ENCODE measurements at regions not wholly inside any gene's neighbourhood (a gene's known extent, or its start where the extent isn't known, plus 50 kb on each side); places are given as distances from the start of the nearest gene placed in this dataset.

- Histone ChIP-seq H3K27ac (ENCODE audit: low read length) (no peak overlapping the region), H3K4me1 (ENCODE audit: insufficient read depth, low read length) (no peaks in the 10 kb centered on the region), H3K79me2 (ENCODE audit: insufficient read depth, low read length) (no peaks in the 10 kb centered on the region), H2AFZ (ENCODE audit: low read depth, low read length) (no peak overlapping the region), H3K4me3 (ENCODE audit: low read depth in 1 of 2, low read length in 2 of 2) (no peak overlapping the region), H3K27me3 (ENCODE audit: insufficient read depth, low read length, poor library complexity) (no peaks in the 10 kb centered on the region), H3K9me3 (ENCODE audit: insufficient read depth, low read length, severe bottlenecking) (no peaks in the 10 kb centered on the region), H3K9ac (ENCODE audit: low read depth, low read length) (no peak overlapping the region), H4K20me1 (ENCODE audit: insufficient read depth, low read length) (no peaks in the 10 kb centered on the region), H3K4me2 (ENCODE audit: insufficient read depth, low read length) (no peak overlapping the region), H3K36me3 (ENCODE audit: insufficient read depth, low read length) (no peaks in the 10 kb centered on the region)
- ATAC-seq (ENCODE audit: insufficient read depth, low read depth) (no peak), DNase-seq (no peak)
- no peak for TF ChIP-seq CTCF (IDR thresholded peaks at IDR 0.05; ENCODE audit: borderline replicate concordance, extremely low read depth, low read length, poor library complexity, severe bottlenecking)
- TF ChIP-seq EZH2 (IDR thresholded peaks at IDR 0.05; ENCODE audit: borderline replicate concordance, low read depth, low read length, severe bottlenecking), result no peak
Observed at GRCh38 chr13:70484931-70485330, 376.7 kb upstream of the KLHL1 start.

GRCh38 chr13:70483599-70484276 lies 375.5 kb upstream of the KLHL1 start:
- H3K27ac ChIP-seq (ENCODE audit: low read length), result no peak overlapping the region

GRCh38 chr13:70473907-70474306 lies 365.7 kb upstream of the KLHL1 start:
- Histone ChIP-seq H3K27ac (ENCODE audit: low read length) (no peak overlapping the region), H3K27me3 (ENCODE audit: insufficient read depth, low read length, poor library complexity) (no peaks in the 10 kb centered on the region), H3K9ac (ENCODE audit: low read depth, low read length) (no peak overlapping the region), H3K4me3 (ENCODE audit: low read depth in 1 of 2, low read length in 2 of 2) (no peak overlapping the region), H3K4me1 (ENCODE audit: insufficient read depth, low read length) (no peaks in the 10 kb centered on the region), H2AFZ (ENCODE audit: low read depth, low read length) (no peak overlapping the region), H3K9me3 (ENCODE audit: insufficient read depth, low read length, severe bottlenecking) (no peaks in the 10 kb centered on the region), H4K20me1 (ENCODE audit: insufficient read depth, low read length) (no peaks in the 10 kb centered on the region), H3K36me3 (ENCODE audit: insufficient read depth, low read length) (no peaks in the 10 kb centered on the region), H3K4me2 (ENCODE audit: insufficient read depth, low read length) (no peak overlapping the region), H3K79me2 (ENCODE audit: insufficient read depth, low read length) (no peaks in the 10 kb centered on the region)
- DNase-seq (no peak), ATAC-seq (ENCODE audit: insufficient read depth, low read depth) (no peak)
- TF ChIP-seq EZH2 (IDR thresholded peaks at IDR 0.05; ENCODE audit: borderline replicate concordance, low read depth, low read length, severe bottlenecking), result no peak

More at GRCh38 chr13:70483599-70484276, 375.5 kb upstream of the KLHL1 start:
- H3K27me3 ChIP-seq (ENCODE audit: insufficient read depth, low read length, poor library complexity), result no peaks in the 10 kb centered on the region
- no peaks in the 10 kb centered on the region for H4K20me1 ChIP-seq (ENCODE audit: insufficient read depth, low read length)
- DNase-seq (no peak), ATAC-seq (ENCODE audit: insufficient read depth, low read depth) (no peak)
- H3K9ac ChIP-seq (ENCODE audit: low read depth, low read length), result no peak overlapping the region
- H3K4me1 ChIP-seq (ENCODE audit: insufficient read depth, low read length), result no peaks in the 10 kb centered on the region
- no peak for TF ChIP-seq EZH2 (IDR thresholded peaks at IDR 0.05; ENCODE audit: borderline replicate concordance, low read depth, low read length, severe bottlenecking)
- no peak for TF ChIP-seq CTCF (IDR thresholded peaks at IDR 0.05; ENCODE audit: borderline replicate concordance, extremely low read depth, low read length, poor library complexity, severe bottlenecking)
- H2AFZ ChIP-seq (ENCODE audit: low read depth, low read length), result no peak overlapping the region
- H3K79me2 ChIP-seq (ENCODE audit: insufficient read depth, low read length), result no peaks in the 10 kb centered on the region
- no peaks in the 10 kb centered on the region for H3K36me3 ChIP-seq (ENCODE audit: insufficient read depth, low read length)
- no peak overlapping the region for H3K4me3 ChIP-seq (ENCODE audit: low read depth in 1 of 2, low read length in 2 of 2)
- H3K9me3 ChIP-seq (ENCODE audit: insufficient read depth, low read length, severe bottlenecking), result no peaks in the 10 kb centered on the region
- H3K4me2 ChIP-seq (ENCODE audit: insufficient read depth, low read length), result no peak overlapping the region

GRCh38 chr13:70469077-70469476 lies 360.8 kb upstream of the KLHL1 start:
- Histone ChIP-seq H3K4me1 (ENCODE audit: insufficient read depth, low read length) (no peaks in the 10 kb centered on the region), H3K36me3 (ENCODE audit: insufficient read depth, low read length) (no peaks in the 10 kb centered on the region), H3K4me3 (ENCODE audit: low read depth in 1 of 2, low read length in 2 of 2) (no peak overlapping the region), H3K4me2 (ENCODE audit: insufficient read depth, low read length) (no peak overlapping the region), H3K27me3 (ENCODE audit: insufficient read depth, low read length, poor library complexity) (no peaks in the 10 kb centered on the region), H2AFZ (ENCODE audit: low read depth, low read length) (no peak overlapping the region), H3K27ac (ENCODE audit: low read length) (no peak overlapping the region), H4K20me1 (ENCODE audit: insufficient read depth, low read length) (no peaks in the 10 kb centered on the region), H3K9ac (ENCODE audit: low read depth, low read length) (no peak overlapping the region), H3K79me2 (ENCODE audit: insufficient read depth, low read length) (no peaks in the 10 kb centered on the region), H3K9me3 (ENCODE audit: insufficient read depth, low read length, severe bottlenecking) (no peaks in the 10 kb centered on the region)
- TF ChIP-seq CTCF (IDR thresholded peaks at IDR 0.05; ENCODE audit: borderline replicate concordance, extremely low read depth, low read length, poor library complexity, severe bottlenecking) (no peak), EZH2 (IDR thresholded peaks at IDR 0.05; ENCODE audit: borderline replicate concordance, low read depth, low read length, severe bottlenecking) (no peak)
- ATAC-seq (ENCODE audit: insufficient read depth, low read depth) (no peak), DNase-seq (no peak)

Data from DND-41 (cell line).